Heart left ventricle (tissue), 13 donors: ENCODE measurements at regions not wholly inside any gene's neighbourhood (a gene's known extent, or its start where the extent isn't known, plus 50 kb on each side); places are given as distances from the start of the nearest gene placed in this dataset.

ENCODE experiments used
- POLR2A ChIP-seq, 2 donors: fragments of 450-650 bp; IDR thresholded peaks; one replicate each; pipeline ENCODE4 v1.6.1; 2017; ENCODE audit warnings: antibody characterized with exemption in 2 of 2, mild to moderate bottlenecking in 2 of 2, moderate library complexity in 2 of 2
- TF ChIP-seq, protein P1 (sequence below), 12 donors: fragments of 200-600 bp; sonication (generic) in 4 of 12; IDR thresholded peaks; one replicate each; pipeline versions ENCODE4 v1.5.0 to v1.8.0; 2018 to 2022; ENCODE audit warnings: antibody characterized with exemption in 12 of 12, mild to moderate bottlenecking in 5 of 12
- donor health status: ischemic (EF 13 %, LVEDD 7.1; RV severe dilation, severe dysfunction).
- donor health status: DM: no; HTN: yes; CAD: no.
- donor health status: DM: no; HTN: no; CAD: no.
- donor health status: ischemic (EF 25% LVEDD 6.9; RV normal size, moderate dysfunction).
- donor health status: ischemic (EF 25% LVEDD 5.7; RV mildly dilated, moderate dysfunction).
- donor health status: ischemic (EF 35%, LVEDD 5.7; RV mildly dilated, moderate dysfunction).
- donor health status: nonischemic (EF 11% LVEDD 7.7; RV severe dilation, severe dysfunction).
- donor health status: DM: yes; HTN: yes; CAD: no.
- donor health status: PGD.
- donor health status: ischemic (EF 29% LVEDD 5.4; RV normal size, mild dysfunction).
- donor health status: nonischemic (EF 23%, LVEDD 6.1; RV moderate dilation, normal function).

DNA sequence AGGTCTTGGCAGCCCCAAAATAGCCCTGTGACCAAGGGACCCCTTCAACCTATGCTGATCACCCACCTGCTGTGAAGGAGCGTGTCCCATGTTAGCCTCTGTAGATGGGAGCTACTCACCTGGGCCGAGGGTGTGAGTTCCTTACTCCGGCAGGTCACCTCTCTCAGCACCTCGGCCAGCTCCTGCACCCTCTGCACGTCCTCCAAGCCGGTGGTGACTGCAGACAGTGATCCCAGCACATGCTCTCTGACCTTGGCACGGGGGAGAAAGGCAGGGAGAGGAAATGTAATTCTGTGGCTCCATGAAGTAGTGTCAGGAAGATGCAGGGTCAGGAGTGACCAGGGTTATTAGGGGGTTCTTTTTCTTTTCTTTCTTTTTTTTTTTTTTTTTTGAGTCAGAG is 67.7 kb upstream of the BCO1 start:
- TF ChIP-seq, protein P1, sequence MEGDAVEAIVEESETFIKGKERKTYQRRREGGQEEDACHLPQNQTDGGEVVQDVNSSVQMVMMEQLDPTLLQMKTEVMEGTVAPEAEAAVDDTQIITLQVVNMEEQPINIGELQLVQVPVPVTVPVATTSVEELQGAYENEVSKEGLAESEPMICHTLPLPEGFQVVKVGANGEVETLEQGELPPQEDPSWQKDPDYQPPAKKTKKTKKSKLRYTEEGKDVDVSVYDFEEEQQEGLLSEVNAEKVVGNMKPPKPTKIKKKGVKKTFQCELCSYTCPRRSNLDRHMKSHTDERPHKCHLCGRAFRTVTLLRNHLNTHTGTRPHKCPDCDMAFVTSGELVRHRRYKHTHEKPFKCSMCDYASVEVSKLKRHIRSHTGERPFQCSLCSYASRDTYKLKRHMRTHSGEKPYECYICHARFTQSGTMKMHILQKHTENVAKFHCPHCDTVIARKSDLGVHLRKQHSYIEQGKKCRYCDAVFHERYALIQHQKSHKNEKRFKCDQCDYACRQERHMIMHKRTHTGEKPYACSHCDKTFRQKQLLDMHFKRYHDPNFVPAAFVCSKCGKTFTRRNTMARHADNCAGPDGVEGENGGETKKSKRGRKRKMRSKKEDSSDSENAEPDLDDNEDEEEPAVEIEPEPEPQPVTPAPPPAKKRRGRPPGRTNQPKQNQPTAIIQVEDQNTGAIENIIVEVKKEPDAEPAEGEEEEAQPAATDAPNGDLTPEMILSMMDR (IDR thresholded peaks at IDR 0.05), result no peak
- no peak for TF ChIP-seq POLR2A (IDR thresholded peaks at IDR 0.05)
